WTC11 (cell line): ENCODE measurements at regions not wholly inside any gene's neighbourhood (a gene's known extent, or its start where the extent isn't known, plus 50 kb on each side); places are given as distances from the start of the nearest gene placed in this dataset.

ENCODE experiments used
- ATAC-seq: fragments of 200-7000 bp; cut with Tn5 transposase; 2 replicates; pipeline ENCODE4 v1.10.0; 2021; ENCODE audit warnings: mild to moderate bottlenecking, moderate library complexity
- CTCF ChIA-PET: fragments of 300-600 bp; sonication (Branson Sonifier 250); formaldehyde crosslinking; loops from one replicate; lab custom pipeline; 2021; ENCODE audit warnings: antibody characterized with exemption; lab: Charles Lee
- POLR2A ChIA-PET: fragments of 350-600 bp; sonication (Branson Sonifier 250); formaldehyde crosslinking; loops from one replicate; lab custom pipeline; 2021; ENCODE audit warnings: antibody characterized with exemption; lab: Charles Lee
- DNase-seq: peaks from one replicate; pipeline ENCODE4 v3.0.0; 2021; ENCODE audit warnings: low spot score
- H3K27ac Mint-ChIP-seq: 2 replicates; pipeline ENCODE4 v1.8.0; 2021; ENCODE audit warnings: mixed read lengths
- H3K27me3 Mint-ChIP-seq: 2 replicates; pipeline ENCODE4 v1.8.0; 2021; ENCODE audit warnings: low read depth, mild to moderate bottlenecking, moderate library complexity, mixed read lengths
- H3K36me3 Mint-ChIP-seq: 2 replicates; pipeline ENCODE4 v1.8.0; 2021; ENCODE audit warnings: mixed read lengths
- H3K4me1 Mint-ChIP-seq: 2 replicates; pipeline ENCODE4 v1.8.0; 2022; ENCODE audit warnings: mixed read lengths
- H3K4me3 Mint-ChIP-seq: 2 replicates; pipeline ENCODE4 v1.8.0; 2021; ENCODE audit warnings: mild to moderate bottlenecking, moderate library complexity, mixed read lengths
- H3K9me3 Mint-ChIP-seq: 2 replicates; pipeline ENCODE4 v1.8.0; 2021; ENCODE audit warnings: mixed read lengths
- AFF4 ChIP-seq: sonication (generic); formaldehyde crosslinking; IDR thresholded peaks from 2 replicates; pipeline ENCODE4 v1.8.1; 2023; ENCODE audit warnings: mild to moderate bottlenecking, missing genetic modification reagents, borderline replicate concordance
- ATF2 ChIP-seq: sonication (generic); formaldehyde crosslinking; IDR thresholded peaks from 2 replicates; pipeline ENCODE4 v1.8.1; 2022; ENCODE audit warnings: low read depth, missing genetic modification reagents, borderline replicate concordance
- CREM ChIP-seq: sonication (generic); formaldehyde crosslinking; IDR thresholded peaks from 2 replicates; pipeline ENCODE4 v1.8.1; 2022; ENCODE audit warnings: mild to moderate bottlenecking, missing genetic modification reagents, moderate library complexity
- FOXJ3 ChIP-seq: sonication (generic); formaldehyde crosslinking; IDR thresholded peaks from 2 replicates; pipeline ENCODE4 v1.9.0; 2021; ENCODE audit warnings: missing genetic modification reagents, mild to moderate bottlenecking, borderline replicate concordance
- HMGXB4 ChIP-seq: sonication (generic); formaldehyde crosslinking; IDR thresholded peaks from 2 replicates; pipeline ENCODE4 v1.8.1; 2023; ENCODE audit warnings: mild to moderate bottlenecking, moderate library complexity, missing genetic modification reagents
- JAZF1 ChIP-seq: fragments of 250-450 bp; sonication (Bioruptor Pico); IDR thresholded peaks from 2 replicates; pipeline ENCODE4 v1.9.0; 2021; ENCODE audit warnings: moderate library complexity, mild to moderate bottlenecking, inconsistent platforms
- JUN ChIP-seq: sonication (generic); formaldehyde crosslinking; IDR thresholded peaks from 2 replicates; pipeline ENCODE4 v1.8.0; 2023; ENCODE audit warnings: mild to moderate bottlenecking, missing genetic modification reagents
- OVOL2 ChIP-seq: fragments of 250-450 bp; sonication (Bioruptor Pico); IDR thresholded peaks from 2 replicates; pipeline ENCODE4 v1.9.0; 2021; ENCODE audit warnings: mild to moderate bottlenecking, borderline replicate concordance
- SMAD4 ChIP-seq: sonication (generic); formaldehyde crosslinking; IDR thresholded peaks from 2 replicates; pipeline ENCODE4 v1.8.0; 2022; ENCODE audit warnings: mild to moderate bottlenecking, missing genetic modification reagents
- ZBTB21 ChIP-seq: sonication (generic); formaldehyde crosslinking; IDR thresholded peaks from 2 replicates; pipeline ENCODE4 v1.8.1; 2023; ENCODE audit warnings: mild to moderate bottlenecking, missing genetic modification reagents, borderline replicate concordance
- ZNF232 ChIP-seq: sonication (generic); formaldehyde crosslinking; IDR thresholded peaks from 2 replicates; pipeline ENCODE4 v1.8.0; 2022; ENCODE audit warnings: mild to moderate bottlenecking, missing genetic modification reagents
- ZNF317 ChIP-seq: sonication (generic); formaldehyde crosslinking; IDR thresholded peaks from 2 replicates; pipeline ENCODE4 v1.8.1; 2023; ENCODE audit warnings: low read depth, mild to moderate bottlenecking, moderate library complexity, missing genetic modification reagents, borderline replicate concordance
- ZNF416 ChIP-seq: fragments of 250-450 bp; sonication (Bioruptor Pico); IDR thresholded peaks from 2 replicates; pipeline ENCODE4 v1.9.0; 2021; ENCODE audit warnings: mild to moderate bottlenecking, inconsistent platforms
- ZNF425 ChIP-seq: fragments of 250-450 bp; sonication (Bioruptor Pico); conservative IDR thresholded peaks from 2 replicates; pipeline ENCODE4 v1.9.0; 2021; ENCODE audit warnings: mild to moderate bottlenecking
- ZNF532 ChIP-seq: fragments of 250-450 bp; sonication (Bioruptor Pico); IDR thresholded peaks from 2 replicates; pipeline ENCODE4 v1.9.0; 2021; ENCODE audit warnings: mild to moderate bottlenecking, borderline replicate concordance
- TF ChIP-seq, protein P1 (sequence below): sonication (generic); formaldehyde crosslinking; IDR thresholded peaks from 2 replicates; pipeline ENCODE4 v1.8.0; 2023; ENCODE audit warnings: missing genetic modification reagents, mild to moderate bottlenecking, borderline replicate concordance
- TF ChIP-seq, protein P2 (sequence below): sonication (generic); formaldehyde crosslinking; IDR thresholded peaks from 2 replicates; pipeline ENCODE4 v1.8.0; 2023; ENCODE audit warnings: mild to moderate bottlenecking, missing genetic modification reagents

DNA sequence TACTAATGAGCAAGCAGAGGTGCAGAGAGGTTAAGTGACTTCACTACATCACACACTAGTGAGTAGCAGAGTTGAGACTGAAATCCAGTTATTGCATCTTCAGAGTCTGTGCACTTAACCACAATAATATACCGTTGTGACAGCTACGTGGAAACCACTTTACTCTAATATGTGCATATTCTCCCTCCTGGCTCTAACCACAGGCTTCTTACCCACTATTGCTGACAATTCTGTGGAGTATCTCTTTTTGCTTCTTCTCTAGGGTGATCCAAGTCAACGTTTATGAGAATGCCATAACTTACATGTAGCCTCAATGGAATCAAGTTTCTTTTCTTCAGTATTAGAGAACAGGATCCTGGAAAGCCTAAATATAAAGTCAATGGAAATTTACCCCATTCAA lies 64.2 kb upstream of the MEOX2 start:
- ChIA-PET CTCF (no interaction called here), POLR2A (no interaction called here)
- Mint-ChIP-seq H3K27ac (no peak overlapping the region), H3K4me3 (no peak overlapping the region), H3K36me3 (no peaks in the 10 kb centered on the region), H3K9me3 (peaks cover 11% of the 10 kb centered on the region), H3K27me3 (no peaks in the 10 kb centered on the region), H3K4me1 (no peaks in the 10 kb centered on the region)
- DNase-seq, result no peak
- ATAC-seq, result no peak
- no peak for TF ChIP-seq ZNF416 (CRISPR knock-in tag)
- no peak for TF ChIP-seq AFF4 (CRISPR knock-in tag)
- TF ChIP-seq, protein P1, sequence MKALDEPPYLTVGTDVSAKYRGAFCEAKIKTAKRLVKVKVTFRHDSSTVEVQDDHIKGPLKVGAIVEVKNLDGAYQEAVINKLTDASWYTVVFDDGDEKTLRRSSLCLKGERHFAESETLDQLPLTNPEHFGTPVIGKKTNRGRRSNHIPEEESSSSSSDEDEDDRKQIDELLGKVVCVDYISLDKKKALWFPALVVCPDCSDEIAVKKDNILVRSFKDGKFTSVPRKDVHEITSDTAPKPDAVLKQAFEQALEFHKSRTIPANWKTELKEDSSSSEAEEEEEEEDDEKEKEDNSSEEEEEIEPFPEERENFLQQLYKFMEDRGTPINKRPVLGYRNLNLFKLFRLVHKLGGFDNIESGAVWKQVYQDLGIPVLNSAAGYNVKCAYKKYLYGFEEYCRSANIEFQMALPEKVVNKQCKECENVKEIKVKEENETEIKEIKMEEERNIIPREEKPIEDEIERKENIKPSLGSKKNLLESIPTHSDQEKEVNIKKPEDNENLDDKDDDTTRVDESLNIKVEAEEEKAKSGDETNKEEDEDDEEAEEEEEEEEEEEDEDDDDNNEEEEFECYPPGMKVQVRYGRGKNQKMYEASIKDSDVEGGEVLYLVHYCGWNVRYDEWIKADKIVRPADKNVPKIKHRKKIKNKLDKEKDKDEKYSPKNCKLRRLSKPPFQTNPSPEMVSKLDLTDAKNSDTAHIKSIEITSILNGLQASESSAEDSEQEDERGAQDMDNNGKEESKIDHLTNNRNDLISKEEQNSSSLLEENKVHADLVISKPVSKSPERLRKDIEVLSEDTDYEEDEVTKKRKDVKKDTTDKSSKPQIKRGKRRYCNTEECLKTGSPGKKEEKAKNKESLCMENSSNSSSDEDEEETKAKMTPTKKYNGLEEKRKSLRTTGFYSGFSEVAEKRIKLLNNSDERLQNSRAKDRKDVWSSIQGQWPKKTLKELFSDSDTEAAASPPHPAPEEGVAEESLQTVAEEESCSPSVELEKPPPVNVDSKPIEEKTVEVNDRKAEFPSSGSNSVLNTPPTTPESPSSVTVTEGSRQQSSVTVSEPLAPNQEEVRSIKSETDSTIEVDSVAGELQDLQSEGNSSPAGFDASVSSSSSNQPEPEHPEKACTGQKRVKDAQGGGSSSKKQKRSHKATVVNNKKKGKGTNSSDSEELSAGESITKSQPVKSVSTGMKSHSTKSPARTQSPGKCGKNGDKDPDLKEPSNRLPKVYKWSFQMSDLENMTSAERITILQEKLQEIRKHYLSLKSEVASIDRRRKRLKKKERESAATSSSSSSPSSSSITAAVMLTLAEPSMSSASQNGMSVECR, result no peak
- no peak for TF ChIP-seq ZNF425
- TF ChIP-seq SMAD4 (CRISPR knock-in tag), result no peak
- no peak for TF ChIP-seq ATF2 (CRISPR knock-in tag)
- TF ChIP-seq JAZF1, result no peak
- TF ChIP-seq, protein P2, sequence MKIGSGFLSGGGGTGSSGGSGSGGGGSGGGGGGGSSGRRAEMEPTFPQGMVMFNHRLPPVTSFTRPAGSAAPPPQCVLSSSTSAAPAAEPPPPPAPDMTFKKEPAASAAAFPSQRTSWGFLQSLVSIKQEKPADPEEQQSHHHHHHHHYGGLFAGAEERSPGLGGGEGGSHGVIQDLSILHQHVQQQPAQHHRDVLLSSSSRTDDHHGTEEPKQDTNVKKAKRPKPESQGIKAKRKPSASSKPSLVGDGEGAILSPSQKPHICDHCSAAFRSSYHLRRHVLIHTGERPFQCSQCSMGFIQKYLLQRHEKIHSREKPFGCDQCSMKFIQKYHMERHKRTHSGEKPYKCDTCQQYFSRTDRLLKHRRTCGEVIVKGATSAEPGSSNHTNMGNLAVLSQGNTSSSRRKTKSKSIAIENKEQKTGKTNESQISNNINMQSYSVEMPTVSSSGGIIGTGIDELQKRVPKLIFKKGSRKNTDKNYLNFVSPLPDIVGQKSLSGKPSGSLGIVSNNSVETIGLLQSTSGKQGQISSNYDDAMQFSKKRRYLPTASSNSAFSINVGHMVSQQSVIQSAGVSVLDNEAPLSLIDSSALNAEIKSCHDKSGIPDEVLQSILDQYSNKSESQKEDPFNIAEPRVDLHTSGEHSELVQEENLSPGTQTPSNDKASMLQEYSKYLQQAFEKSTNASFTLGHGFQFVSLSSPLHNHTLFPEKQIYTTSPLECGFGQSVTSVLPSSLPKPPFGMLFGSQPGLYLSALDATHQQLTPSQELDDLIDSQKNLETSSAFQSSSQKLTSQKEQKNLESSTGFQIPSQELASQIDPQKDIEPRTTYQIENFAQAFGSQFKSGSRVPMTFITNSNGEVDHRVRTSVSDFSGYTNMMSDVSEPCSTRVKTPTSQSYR, result no peak
- TF ChIP-seq ZBTB21 (CRISPR knock-in tag), result no peak
- no peak for TF ChIP-seq HMGXB4
- TF ChIP-seq ZNF532 (CRISPR knock-in tag), result no peak
- no peak for TF ChIP-seq CREM (CRISPR knock-in tag)
- no peak for TF ChIP-seq OVOL2 (CRISPR knock-in tag)
- no peak for TF ChIP-seq ZNF232
- TF ChIP-seq FOXJ3, result no peak
- TF ChIP-seq ZNF317, result no peak
- TF ChIP-seq JUN (CRISPR knock-in tag), result no peak
